ENCODE measurements at regions not wholly inside any gene's neighbourhood (a gene's known extent, or its start where the extent isn't known, plus 50 kb on each side); places are given as distances from the start of the nearest gene placed in this dataset.

- no peak for DNase-seq (ENCODE audit: low read depth)
Observed at GRCh38 chr11:128085276-128085675, 502.1 kb downstream of the ETS1 start.

GRCh38 chr11:128082574-128082973 lies 504.8 kb downstream of the ETS1 start:
- no peak for DNase-seq (ENCODE audit: low read depth)

- DNase-seq (ENCODE audit: low read depth) = no peak
Observed at GRCh38 chr11:128069665-128070064, 517.7 kb downstream of the ETS1 start.

- no peak for DNase-seq (ENCODE audit: low read depth)
Observed at GRCh38 chr11:128067780-128068179, 519.6 kb downstream of the ETS1 start.

- no peak for DNase-seq (ENCODE audit: low read depth)
Observed at GRCh38 chr11:128066399-128066798, 521.0 kb downstream of the ETS1 start.

GRCh38 chr11:128061281-128061871 lies 526.0 kb downstream of the ETS1 start:
- DNase-seq (ENCODE audit: low read depth) = no peak

GRCh38 chr11:128058580-128059208 lies 528.7 kb downstream of the ETS1 start:
- DNase-seq (ENCODE audit: low read depth) = no peak

- DNase-seq (ENCODE audit: low read depth) = no peak
Observed at GRCh38 chr11:128057786-128058395, 529.5 kb downstream of the ETS1 start.

- no peak for DNase-seq (ENCODE audit: low read depth)
Observed at GRCh38 chr11:128055576-128056217, 531.7 kb downstream of the ETS1 start.

GRCh38 chr11:128053981-128054931 lies 533.1 kb downstream of the ETS1 start:
- no peak for DNase-seq (ENCODE audit: low read depth)

- DNase-seq (ENCODE audit: low read depth) = no peak
Observed at GRCh38 chr11:128052912-128053641, 534.3 kb downstream of the ETS1 start.

GRCh38 chr11:128048121-128048520 lies 539.2 kb downstream of the ETS1 start:
- no peak for DNase-seq (ENCODE audit: low read depth)

- no peak for DNase-seq (ENCODE audit: low read depth)
Observed at GRCh38 chr11:128047026-128047425, 540.3 kb downstream of the ETS1 start.

- no peak for DNase-seq (ENCODE audit: low read depth)
Observed at GRCh38 chr11:128046213-128046612, 541.1 kb downstream of the ETS1 start.

GRCh38 chr11:128045094-128045725 lies 542.1 kb downstream of the ETS1 start:
- no peak for DNase-seq (ENCODE audit: low read depth)

- DNase-seq (ENCODE audit: low read depth) = no peak
Observed at GRCh38 chr11:128042290-128042751, 545.0 kb downstream of the ETS1 start.

- DNase-seq (ENCODE audit: low read depth) = no peak
Observed at GRCh38 chr11:128040603-128041002, 546.8 kb downstream of the ETS1 start.

- DNase-seq (ENCODE audit: low read depth) = peak; percentile 68
Observed at GRCh38 chr11:128039140-128040021, 548.0 kb downstream of the ETS1 start.

GRCh38 chr11:128036556-128037093 lies 550.7 kb downstream of the ETS1 start:
- no peak for DNase-seq (ENCODE audit: low read depth)

All from activated T-cell treated with anti-CD3 and anti-CD28 coated beads for 24 hours (primary cell).